Ovary (tissue), 7 donors: ENCODE measurements at regions not wholly inside any gene's neighbourhood (a gene's known extent, or its start where the extent isn't known, plus 50 kb on each side); places are given as distances from the start of the nearest gene placed in this dataset.

ENCODE experiments used
- DNase-seq, 5 donors: peaks; one replicate each; pipeline ENCODE4 v3.0.0-alpha.2; 2019 to 2020
- H3K27ac ChIP-seq, 2 donors: fragments of 200-600 bp; one replicate each; pipeline versions ENCODE4 v1.5.1 to v1.8.0; 2019 to 2022
- H3K27me3 ChIP-seq: fragments of 200-600 bp; one replicate; pipeline ENCODE4 v1.8.0; 2022
- H3K36me3 ChIP-seq: fragments of 200-600 bp; sonication (generic); one replicate; pipeline ENCODE4 v1.5.1; 2019
- H3K4me1 ChIP-seq: one replicate; pipeline ENCODE4 v1.8.1; 2013; ENCODE audit warnings: mild to moderate bottlenecking, moderate library complexity; ENCODE audit not compliant: insufficient read depth
- H3K4me3 ChIP-seq: fragments of 200-600 bp; sonication (generic); one replicate; pipeline ENCODE4 v1.5.1; 2017
- H3K9me3 ChIP-seq, 2 donors: fragments of 200-600 bp in 1 of 2; sonication (generic) in 1 of 2; one replicate each; pipeline versions ENCODE4 v1.5.1 to v1.8.1; 2013 to 2019; ENCODE audit warnings: mild to moderate bottlenecking in 1 of 2, moderate library complexity in 1 of 2
- CTCF ChIP-seq, 3 donors: fragments of 450-650 bp in 2 of 3; fragments of 200-600 bp in 1 of 3; IDR thresholded peaks; one replicate each; pipeline versions ENCODE4 v1.5.1 to v1.8.0; 2016 to 2022; ENCODE audit warnings: antibody characterized with exemption in 3 of 3, mild to moderate bottlenecking in 1 of 3
- EP300 ChIP-seq: sonication (generic); formaldehyde crosslinking; IDR thresholded peaks from one replicate; pipeline ENCODE4 v1.6.1; 2017; ENCODE audit warnings: antibody characterized with exemption
- POLR2A ChIP-seq: fragments of 450-650 bp; IDR thresholded peaks from one replicate; pipeline ENCODE4 v1.6.1; 2017; ENCODE audit warnings: antibody characterized with exemption, mild to moderate bottlenecking, moderate library complexity
- WGBS, 3 donors: extraction: QIAGEN DNeasy Blood & Tissue Kit in 1 of 3; methylation state at CpG; one replicate each; pipeline versions ENCODE4 v1.1.5 to v1.1.7; 2013 to 2017; 5-methylcytosine and 5-hydroxymethylcytosine counted together
- intact Hi-C, 4 donors: fragments of 100-400 bp; cut with DNase I; formaldehyde crosslinking; loops; one replicate each; pipeline versions ENCODE4 v1.11.0 to v1.15.1; 2022 to 2023
- donor health status: DM: no; HTN: no; CAD: no; lungs with moderate emphysema.
- donor health status: DM: no; HTN: no; CAD: no.
- donor health status: Bipolar disorder and iron deficiency.
- donor health status: DM: no; HTN: no; CAD: no.
- donor health status: DM: yes; HTN: yes; CAD: no.

- no peak overlapping the region for H3K27ac ChIP-seq
- intact Hi-C loops = no loop called here
- no peaks in the 10 kb centered on the region for H3K27me3 ChIP-seq
- WGBS, 3 donors = 6 to 10% (median 9%) methylated on average over 1 of the region's 1 CpG
- no peak for DNase-seq
- no peaks in the 10 kb centered on the region for H3K4me1 ChIP-seq
- no peak for TF ChIP-seq POLR2A
- TF ChIP-seq CTCF (IDR thresholded peaks at IDR 0.05) = no peak
- TF ChIP-seq EP300 = no peak
- H3K9me3 ChIP-seq = no peaks in the 10 kb centered on the region
- no peaks in the 10 kb centered on the region for H3K36me3 ChIP-seq
- H3K4me3 ChIP-seq = no peak overlapping the region
These were observed 104.3 kb upstream of the MEIS2 start for GRCh38 chr15:37204692-37205091.

DNA sequence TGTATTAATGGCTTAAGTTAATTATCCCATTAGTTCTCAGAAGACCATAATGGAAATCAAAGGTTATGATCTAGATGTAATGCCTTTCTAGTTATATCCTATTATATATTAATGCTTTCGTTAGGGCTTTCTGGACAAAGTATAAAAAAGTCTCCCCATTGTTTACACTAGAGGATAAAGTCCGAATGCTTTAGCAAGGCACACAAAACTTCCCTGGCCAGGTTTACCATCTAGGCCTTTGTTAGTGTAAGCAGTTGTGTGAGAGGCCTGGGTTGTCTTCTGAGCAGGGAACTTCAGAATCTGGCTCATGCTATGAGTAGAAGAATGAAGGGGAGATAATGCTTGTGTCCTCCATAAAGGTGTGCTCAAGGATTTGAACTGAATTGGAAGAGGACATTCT is 106.3 kb upstream of the MEIS2 start:
- H3K9me3 ChIP-seq = no peaks in the 10 kb centered on the region
- no peaks in the 10 kb centered on the region for H3K27me3 ChIP-seq
- no peaks in the 10 kb centered on the region for H3K36me3 ChIP-seq
- H3K4me1 ChIP-seq = no peaks in the 10 kb centered on the region
- WGBS, 3 donors = 84 to 92% (median 90%) methylated on average over 2 of the region's 2 CpGs
- intact Hi-C loops = no loop called here
- H3K4me3 ChIP-seq = no peak overlapping the region
- DNase-seq = no peak
- no peak overlapping the region for H3K27ac ChIP-seq
- no peak for TF ChIP-seq EP300
- no peak for TF ChIP-seq POLR2A
- TF ChIP-seq CTCF (IDR thresholded peaks at IDR 0.05) = no peak

DNA sequence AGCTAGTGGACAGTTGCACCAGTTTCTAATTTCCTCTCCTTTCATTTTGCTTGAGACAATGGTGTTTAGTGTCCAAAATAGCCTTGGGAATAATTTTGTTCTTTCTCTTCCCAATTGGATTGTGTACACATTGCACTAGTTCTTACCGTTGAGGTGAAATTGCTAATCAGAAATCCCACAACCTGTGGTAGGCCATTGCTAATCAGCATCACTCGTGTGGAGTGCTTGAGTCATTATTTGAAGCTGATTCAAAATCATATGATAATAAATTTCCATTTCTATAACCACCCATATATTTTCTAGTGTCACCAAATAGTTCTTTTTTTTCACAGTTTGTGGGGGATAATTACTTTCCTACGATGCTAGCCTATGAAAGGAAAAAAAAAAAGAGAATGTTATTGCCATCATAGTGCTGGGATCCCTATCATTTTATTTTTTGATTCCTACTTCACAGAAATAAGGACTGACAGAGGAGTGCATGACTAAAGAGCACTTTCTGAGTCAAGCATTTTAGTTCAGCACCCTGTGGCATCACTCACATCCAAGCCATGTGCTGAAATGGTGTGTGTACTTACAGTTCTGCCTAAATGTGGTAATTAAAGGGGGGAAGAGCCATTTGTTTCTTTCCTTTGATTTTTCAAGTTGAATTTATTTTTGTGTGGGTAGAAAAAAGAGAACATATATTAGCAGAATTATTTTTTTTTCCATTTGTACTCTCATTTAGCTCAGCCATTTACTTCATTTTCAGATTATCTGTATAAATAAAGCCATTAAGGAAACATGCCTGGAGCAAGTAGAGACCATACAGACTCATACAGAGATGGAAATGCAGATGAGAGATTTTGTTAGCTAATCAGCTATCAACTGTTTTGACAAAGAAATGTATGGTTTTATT is 108.0 kb upstream of the MEIS2 start:
- Histone ChIP-seq H3K36me3 (no peaks in the 10 kb centered on the region), H3K27me3 (no peaks in the 10 kb centered on the region), H3K27ac (no peak overlapping the region), H3K4me1 (no peaks in the 10 kb centered on the region), H3K4me3 (no peak overlapping the region), H3K9me3 (no peaks in the 10 kb centered on the region)
- DNase-seq = no peak
- intact Hi-C loops = no loop called here
- no peak for TF ChIP-seq POLR2A
- TF ChIP-seq CTCF (IDR thresholded peaks at IDR 0.05) = no peak
- no peak for TF ChIP-seq EP300
- 68 to 75% (median 70%) methylated on average over 3 of the region's 3 CpGs for WGBS, 3 donors

GRCh38 chr15:37209041-37209363 is 108.7 kb upstream of the MEIS2 start:
- Histone ChIP-seq H3K27ac (no peak overlapping the region), H3K9me3 (no peaks in the 10 kb centered on the region), H3K4me3 (no peak overlapping the region), H3K27me3 (no peaks in the 10 kb centered on the region), H3K36me3 (no peaks in the 10 kb centered on the region), H3K4me1 (no peaks in the 10 kb centered on the region)
- no peak for DNase-seq
- no peak for TF ChIP-seq CTCF (IDR thresholded peaks at IDR 0.05)
- TF ChIP-seq EP300 = no peak
- TF ChIP-seq POLR2A = no peak
- WGBS, 3 donors = 91 to 96% (median 92%) methylated on average over 1 of the region's 1 CpG
- intact Hi-C loops = no loop called here
